ENCODE measurements at regions not wholly inside any gene's neighbourhood (a gene's known extent, or its start where the extent isn't known, plus 50 kb on each side); places are given as distances from the start of the nearest gene placed in this dataset.

- 23 to 28% (median 24%) methylated on average over 2 of the region's 2 CpGs for whole genome bisulfite sequencing, 3 donors
- intact Hi-C loops (cut with DNase I) = no loop called here
- H3K4me1 ChIP-seq = no peaks in the 10 kb centered on the region
- DNase-seq (no peak), ATAC-seq (no peak)
- no peaks in the 10 kb centered on the region for H3K27me3 ChIP-seq (ENCODE audit: insufficient read depth in 3 of 3, low read length in 2 of 3)
- H3K9me3 ChIP-seq = no peaks in the 10 kb centered on the region
- no peaks in the 10 kb centered on the region for H3K36me3 ChIP-seq (ENCODE audit: insufficient read depth in 1 of 2, low read depth in 1 of 2)
- H3K27ac ChIP-seq = no peak overlapping the region
- no peak overlapping the region for H3K4me3 ChIP-seq
- no peak for TF ChIP-seq CTCF (IDR thresholded peaks at IDR 0.05)
Measured at GRCh38 chr3:70737666-70738290, 425.3 kb upstream of the MDFIC2 start.

GRCh38 chr3:70736009-70736408, 423.6 kb upstream of the MDFIC2 start:
- WGBS, 3 donors = 82 to 86% (median 82%) methylated on average over 1 of the region's 1 CpG
- no peak overlapping the region for H3K27ac ChIP-seq

GRCh38 chr3:70734756-70735155, 422.3 kb upstream of the MDFIC2 start:
- no peak for ATAC-seq
- no peaks in the 10 kb centered on the region for H3K36me3 ChIP-seq (ENCODE audit: insufficient read depth in 1 of 2, low read depth in 1 of 2)
- TF ChIP-seq CTCF (IDR thresholded peaks at IDR 0.05) = no peak
- H3K27me3 ChIP-seq (ENCODE audit: insufficient read depth in 3 of 3, low read length in 2 of 3) = no peaks in the 10 kb centered on the region
- no peak overlapping the region for H3K27ac ChIP-seq
- no peaks in the 10 kb centered on the region for H3K9me3 ChIP-seq
- intact Hi-C loops (cut with DNase I) = no loop called here
- 93 to 94% (median 93%) methylated on average over 3 of the region's 3 CpGs for WGBS, 3 donors
- no peaks in the 10 kb centered on the region for H3K4me1 ChIP-seq
- H3K4me3 ChIP-seq = no peak overlapping the region
- DNase-seq = no peak

More at GRCh38 chr3:70736009-70736408, 423.6 kb upstream of the MDFIC2 start:
- intact Hi-C loops (cut with DNase I) = no loop called here
- no peak for ATAC-seq
- H3K36me3 ChIP-seq (ENCODE audit: insufficient read depth in 1 of 2, low read depth in 1 of 2) = no peaks in the 10 kb centered on the region
- H3K4me1 ChIP-seq = no peaks in the 10 kb centered on the region
- TF ChIP-seq CTCF (IDR thresholded peaks at IDR 0.05) = no peak
- DNase-seq = no peak
- no peaks in the 10 kb centered on the region for H3K9me3 ChIP-seq
- no peaks in the 10 kb centered on the region for H3K27me3 ChIP-seq (ENCODE audit: insufficient read depth in 3 of 3, low read length in 2 of 3)
- H3K4me3 ChIP-seq = no peak overlapping the region

GRCh38 chr3:70731046-70731445, 418.6 kb upstream of the MDFIC2 start:
- H3K4me1 ChIP-seq = no peaks in the 10 kb centered on the region
- no peak overlapping the region for H3K4me3 ChIP-seq
- intact Hi-C loops (cut with DNase I) = no loop called here
- H3K9me3 ChIP-seq = no peaks in the 10 kb centered on the region
- H3K36me3 ChIP-seq (ENCODE audit: insufficient read depth in 1 of 2, low read depth in 1 of 2) = no peaks in the 10 kb centered on the region
- WGBS, 3 donors = 82 to 87% (median 84%) methylated on average over 2 of the region's 2 CpGs
- H3K27ac ChIP-seq = no peak overlapping the region
- H3K27me3 ChIP-seq (ENCODE audit: insufficient read depth in 3 of 3, low read length in 2 of 3) = no peaks in the 10 kb centered on the region
- ATAC-seq (no peak), DNase-seq (no peak)
- no peak for TF ChIP-seq CTCF (IDR thresholded peaks at IDR 0.05)

- WGBS, 3 donors = 47 to 57% (median 52%) methylated on average over 3 of the region's 3 CpGs
- intact Hi-C loops (cut with DNase I) = no loop called here
Measured at GRCh38 chr3:70729845-70730244, 417.4 kb upstream of the MDFIC2 start.

More at GRCh38 chr3:70729845-70730244, 417.4 kb upstream of the MDFIC2 start:
- no peaks in the 10 kb centered on the region for H3K36me3 ChIP-seq (ENCODE audit: insufficient read depth in 1 of 2, low read depth in 1 of 2)
- no peaks in the 10 kb centered on the region for H3K27me3 ChIP-seq (ENCODE audit: insufficient read depth in 3 of 3, low read length in 2 of 3)
- ATAC-seq (no peak), DNase-seq (no peak)
- no peak overlapping the region for H3K4me3 ChIP-seq
- no peaks in the 10 kb centered on the region for H3K4me1 ChIP-seq
- no peaks in the 10 kb centered on the region for H3K9me3 ChIP-seq
- H3K27ac ChIP-seq = no peak overlapping the region
- no peak for TF ChIP-seq CTCF (IDR thresholded peaks at IDR 0.05)
